Fibroblast of the aortic adventitia (primary cell): ENCODE measurements at regions not wholly inside any gene's neighbourhood (a gene's known extent, or its start where the extent isn't known, plus 50 kb on each side); places are given as distances from the start of the nearest gene placed in this dataset.

Experiments used
- DNase-seq: peaks from one replicate; pipeline ENCODE4 v3.0.0-alpha.2; 2010; ENCODE audit warnings: low read depth
- H3K4me3 ChIP-seq: 2 replicates; pipeline ENCODE4 v1.5.1; 2011; ENCODE audit warnings: low read depth, mild to moderate bottlenecking, control low read depth, low read length, moderate library complexity
- TF ChIP-seq, protein P1 (sequence below): IDR thresholded peaks from 2 replicates; pipeline ENCODE4 v1.5.1; 2011; ENCODE audit warnings: mild to moderate bottlenecking, low read length, control low read depth, inconsistent platforms; ENCODE audit not compliant: insufficient read depth

- peak; percentile 49 for DNase-seq
- no peak overlapping the region for H3K4me3 ChIP-seq
- TF ChIP-seq, protein P1, sequence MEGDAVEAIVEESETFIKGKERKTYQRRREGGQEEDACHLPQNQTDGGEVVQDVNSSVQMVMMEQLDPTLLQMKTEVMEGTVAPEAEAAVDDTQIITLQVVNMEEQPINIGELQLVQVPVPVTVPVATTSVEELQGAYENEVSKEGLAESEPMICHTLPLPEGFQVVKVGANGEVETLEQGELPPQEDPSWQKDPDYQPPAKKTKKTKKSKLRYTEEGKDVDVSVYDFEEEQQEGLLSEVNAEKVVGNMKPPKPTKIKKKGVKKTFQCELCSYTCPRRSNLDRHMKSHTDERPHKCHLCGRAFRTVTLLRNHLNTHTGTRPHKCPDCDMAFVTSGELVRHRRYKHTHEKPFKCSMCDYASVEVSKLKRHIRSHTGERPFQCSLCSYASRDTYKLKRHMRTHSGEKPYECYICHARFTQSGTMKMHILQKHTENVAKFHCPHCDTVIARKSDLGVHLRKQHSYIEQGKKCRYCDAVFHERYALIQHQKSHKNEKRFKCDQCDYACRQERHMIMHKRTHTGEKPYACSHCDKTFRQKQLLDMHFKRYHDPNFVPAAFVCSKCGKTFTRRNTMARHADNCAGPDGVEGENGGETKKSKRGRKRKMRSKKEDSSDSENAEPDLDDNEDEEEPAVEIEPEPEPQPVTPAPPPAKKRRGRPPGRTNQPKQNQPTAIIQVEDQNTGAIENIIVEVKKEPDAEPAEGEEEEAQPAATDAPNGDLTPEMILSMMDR = peak; percentile 28
These were observed 190.9 kb upstream of the ADGRL4 start for GRCh38 chr1:79197421-79197820.

DNA sequence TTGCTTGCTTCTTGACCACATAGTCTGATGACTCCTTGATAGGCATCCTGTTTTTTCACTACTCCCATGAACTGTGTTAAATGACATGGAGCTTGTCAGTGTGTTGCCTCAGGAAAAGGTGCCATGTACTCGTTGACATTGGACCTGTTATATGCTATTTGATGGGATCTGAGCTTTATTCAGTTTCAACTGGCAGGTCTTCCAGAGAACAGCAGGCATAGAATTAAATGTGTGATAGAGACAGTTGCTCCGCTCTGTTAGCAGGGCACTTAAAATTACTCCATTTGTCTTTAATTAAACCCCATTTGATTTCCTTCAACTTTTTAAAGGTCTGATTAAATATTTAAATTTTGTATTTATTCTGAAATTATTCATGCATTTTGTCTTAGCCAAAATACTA lies 189.7 kb upstream of the ADGRL4 start:
- TF ChIP-seq, protein P1 = no peak
- no peak for DNase-seq
- H3K4me3 ChIP-seq = no peak overlapping the region

DNA sequence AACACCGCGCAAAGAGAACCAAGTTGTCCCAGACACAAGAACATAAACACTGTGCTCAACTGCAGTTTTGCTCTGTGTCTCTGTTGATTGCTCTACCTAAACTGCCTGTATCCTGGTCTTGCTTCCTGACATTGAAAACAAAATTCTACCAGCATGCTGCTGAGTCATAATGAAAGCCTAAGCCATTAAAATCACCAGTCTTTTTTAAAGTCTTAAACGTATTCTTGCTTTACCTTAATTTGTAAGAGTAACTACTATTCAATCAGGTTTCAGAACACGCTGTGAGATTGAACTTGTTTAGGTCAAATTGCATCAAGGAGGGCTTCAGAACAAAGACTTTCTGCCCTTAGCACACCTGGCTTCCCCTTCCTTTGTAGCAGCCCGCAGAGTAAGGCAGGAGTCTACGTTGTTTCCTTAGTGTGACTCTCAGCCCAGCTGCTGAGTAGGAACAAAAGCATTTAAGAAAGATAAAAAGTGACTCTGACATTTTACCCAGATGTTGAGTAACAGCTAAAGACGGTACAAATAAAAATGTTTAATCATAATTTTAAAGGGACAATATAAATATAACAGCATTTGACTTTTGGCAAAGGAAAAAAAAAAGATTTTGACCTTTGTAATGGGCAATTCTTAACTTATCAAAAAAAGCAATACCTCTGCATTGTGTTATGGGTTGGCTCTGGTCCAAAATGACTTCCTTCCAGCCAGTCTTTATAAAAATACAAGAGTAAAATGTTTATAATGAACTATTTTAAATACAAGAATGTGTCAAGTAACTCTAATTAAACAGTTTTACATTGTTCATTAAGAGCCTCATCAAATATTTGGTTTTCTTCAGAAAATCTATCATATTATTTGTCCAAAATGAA lies 186.9 kb upstream of the ADGRL4 start:
- DNase-seq = peak; percentile 86
- H3K4me3 ChIP-seq = peak overlapping the region; percentile 22
- TF ChIP-seq, protein P1 = no peak

- peak; percentile 74 for DNase-seq
- no peak overlapping the region for H3K4me3 ChIP-seq
- TF ChIP-seq, protein P1 = no peak
These were observed 183.5 kb upstream of the ADGRL4 start for GRCh38 chr1:79190074-79190473.

DNA sequence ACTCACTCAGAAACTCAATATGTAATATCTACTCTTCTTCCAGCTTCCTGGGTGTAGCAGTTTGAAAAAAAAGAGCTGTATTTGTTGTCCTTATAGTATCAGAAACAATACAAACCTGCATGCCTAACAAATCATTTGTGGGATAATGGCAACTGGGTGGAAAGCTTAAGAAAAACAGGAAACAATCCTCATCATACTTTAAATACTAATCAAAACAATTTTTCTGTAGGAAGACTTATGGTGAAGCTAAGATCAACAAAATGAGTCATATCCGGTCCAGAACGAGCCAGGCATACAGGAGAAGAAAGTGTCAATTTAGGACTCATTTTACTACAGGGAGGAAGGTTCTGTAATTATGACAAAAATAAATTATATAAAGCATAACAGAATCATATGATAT lies 181.8 kb upstream of the ADGRL4 start:
- H3K4me3 ChIP-seq = no peak overlapping the region
- DNase-seq = peak; percentile 44
- TF ChIP-seq, protein P1 = no peak

- no peak for DNase-seq
- TF ChIP-seq, protein P1 = no peak
- no peak overlapping the region for H3K4me3 ChIP-seq
These were observed 179.7 kb upstream of the ADGRL4 start for GRCh38 chr1:79186260-79186659.
